SHP77 treated with DMSO at 0.1 percent for 48 hours (cell line): ENCODE measurements at regions not wholly inside any gene's neighbourhood (a gene's known extent, or its start where the extent isn't known, plus 50 kb on each side); places are given as distances from the start of the nearest gene placed in this dataset.

ENCODE experiments used
- DNase-seq: peaks from one replicate; lab custom pipeline; 2025; lab: John Stamatoyannopoulos, UW

GRCh38 chr21:39105341-39105765 lies 77.9 kb downstream of the PSMG1 start:
- no peak for DNase-seq

- DNase-seq = no peak
These were observed 78.3 kb downstream of the PSMG1 start for GRCh38 chr21:39104911-39105310.

- DNase-seq = no peak
These were observed 79.6 kb downstream of the PSMG1 start for GRCh38 chr21:39103689-39104088.

GRCh38 chr21:39099859-39100258 lies 83.4 kb downstream of the PSMG1 start:
- no peak for DNase-seq

- DNase-seq = no peak
These were observed 84.5 kb downstream of the PSMG1 start for GRCh38 chr21:39098696-39099200.

- no peak for DNase-seq
These were observed 85.3 kb downstream of the PSMG1 start for GRCh38 chr21:39097981-39098380.

- DNase-seq = no peak
These were observed 85.9 kb downstream of the PSMG1 start for GRCh38 chr21:39097335-39097861.

GRCh38 chr21:39096754-39097153 lies 86.5 kb downstream of the PSMG1 start:
- no peak for DNase-seq

GRCh38 chr21:39095681-39096080 lies 87.6 kb downstream of the PSMG1 start:
- no peak for DNase-seq

- no peak for DNase-seq
These were observed 88.2 kb downstream of the PSMG1 start for GRCh38 chr21:39094847-39095579.

GRCh38 chr21:39094087-39094780 lies 89.0 kb downstream of the PSMG1 start:
- DNase-seq = no peak

- no peak for DNase-seq
These were observed 89.7 kb downstream of the PSMG1 start for GRCh38 chr21:39093526-39093925.

- no peak for DNase-seq
These were observed 94.3 kb downstream of the PSMG1 start for GRCh38 chr21:39088831-39089380.

- DNase-seq = no peak
These were observed 95.2 kb downstream of the PSMG1 start for GRCh38 chr21:39088031-39088370.

- no peak for DNase-seq
These were observed 95.8 kb downstream of the PSMG1 start for GRCh38 chr21:39087238-39088030.

GRCh38 chr21:39086547-39086946 lies 96.7 kb downstream of the PSMG1 start:
- DNase-seq = no peak

GRCh38 chr21:39085843-39086405 lies 97.3 kb downstream of the PSMG1 start:
- no peak for DNase-seq

- no peak for DNase-seq
These were observed 98.1 kb downstream of the PSMG1 start for GRCh38 chr21:39084979-39085729.

- DNase-seq = no peak
These were observed 99.2 kb downstream of the PSMG1 start for GRCh38 chr21:39084073-39084472.

- no peak for DNase-seq
These were observed 99.8 kb downstream of the PSMG1 start for GRCh38 chr21:39083377-39084008.
